HG02943 (cell line): ENCODE measurements at regions not wholly inside any gene's neighbourhood (a gene's known extent, or its start where the extent isn't known, plus 50 kb on each side); places are given as distances from the start of the nearest gene placed in this dataset.

Source experiments
- ATAC-seq: cut with Tn5 transposase; IDR thresholded peaks from one replicate; pipeline ENCODE4 v1.9.1; 2021; ENCODE audit warnings: mild to moderate bottlenecking, low read depth, moderate library complexity; ENCODE audit not compliant: unreplicated experiment

DNA sequence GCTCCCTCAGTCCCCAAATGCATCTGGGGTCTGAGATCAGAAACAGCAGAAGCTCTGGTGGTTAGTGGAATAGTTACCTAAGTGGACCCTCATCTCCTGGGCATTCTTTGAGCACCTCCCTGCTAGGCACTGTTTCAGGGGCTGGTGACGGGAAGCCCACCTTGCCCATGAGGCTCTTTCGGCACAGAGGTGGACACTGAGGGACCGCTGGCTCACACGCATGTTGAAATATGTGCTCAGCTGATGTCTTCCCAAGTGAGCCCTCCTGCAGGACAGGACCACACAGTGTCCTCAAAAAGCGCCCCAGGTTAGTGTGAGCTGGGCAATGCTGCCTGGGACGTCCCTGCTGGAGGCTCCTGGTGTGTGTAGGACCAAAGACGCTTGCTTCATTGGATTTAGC lies 1379.9 kb downstream of the TBC1D22A start:
- no peak for ATAC-seq

DNA sequence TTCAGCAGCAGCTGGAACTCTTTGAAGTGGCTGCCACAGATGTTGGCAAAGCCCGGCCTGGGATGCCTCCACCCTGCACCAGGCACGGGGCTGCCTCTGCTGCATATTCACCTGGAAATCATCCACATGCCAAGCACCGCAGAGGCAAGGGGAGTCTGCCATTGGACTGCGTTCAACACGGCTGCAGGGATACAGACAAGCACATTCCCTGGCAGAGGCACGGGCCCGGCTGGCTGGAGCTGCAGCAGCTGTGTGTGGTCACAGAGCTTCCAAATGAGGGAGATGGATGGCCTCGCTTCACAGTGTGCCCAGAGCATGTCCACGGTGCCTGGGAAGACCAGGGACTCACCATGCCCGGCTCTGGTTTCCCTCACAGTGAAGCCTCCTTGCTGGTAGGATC lies 1378.9 kb downstream of the TBC1D22A start:
- ATAC-seq, result no peak

DNA sequence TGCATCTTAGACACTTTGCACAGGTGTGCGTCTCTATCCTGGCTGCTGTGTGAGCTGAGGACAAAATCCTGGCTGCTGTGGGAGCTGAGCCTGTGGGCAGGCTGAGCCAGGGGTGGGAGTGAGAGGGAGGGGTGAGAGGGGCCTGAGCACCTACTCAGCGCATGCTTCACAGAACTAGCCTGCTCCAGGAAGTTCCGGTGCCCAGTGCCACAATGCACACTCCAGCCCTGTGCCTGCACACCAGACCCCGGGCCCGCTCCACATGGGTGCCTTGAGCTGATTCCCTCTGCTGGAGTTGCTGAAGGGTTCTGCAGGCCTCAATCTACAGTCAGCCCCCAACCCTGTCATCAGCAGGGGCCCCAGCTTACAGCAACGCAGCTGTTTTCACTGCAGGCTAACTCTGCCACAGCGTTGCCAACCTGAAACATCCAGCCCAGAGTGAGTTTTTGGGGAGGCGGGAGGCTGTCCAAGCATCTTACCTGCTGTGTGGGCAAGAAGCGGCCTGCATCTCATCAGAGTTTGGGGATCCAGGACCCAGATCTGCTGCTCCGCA lies 1377.9 kb downstream of the TBC1D22A start:
- no peak for ATAC-seq

GRCh38 chr22:48139776-48140175 lies 1377.3 kb downstream of the TBC1D22A start:
- no peak for ATAC-seq

GRCh38 chr22:48138855-48139254 lies 1376.4 kb downstream of the TBC1D22A start:
- no peak for ATAC-seq

- no peak for ATAC-seq
These were observed 1376.0 kb downstream of the TBC1D22A start for GRCh38 chr22:48138427-48138826.

- no peak for ATAC-seq
These were observed 1375.2 kb downstream of the TBC1D22A start for GRCh38 chr22:48137640-48138039.

GRCh38 chr22:48135592-48135991 lies 1373.1 kb downstream of the TBC1D22A start:
- ATAC-seq, result no peak

- no peak for ATAC-seq
These were observed 1363.0 kb downstream of the TBC1D22A start for GRCh38 chr22:48125416-48125815.

- no peak for ATAC-seq
These were observed 1359.5 kb downstream of the TBC1D22A start for GRCh38 chr22:48121984-48122383.

GRCh38 chr22:48118654-48119053 lies 1356.2 kb downstream of the TBC1D22A start:
- ATAC-seq, result no peak

- no peak for ATAC-seq
These were observed 1354.4 kb downstream of the TBC1D22A start for GRCh38 chr22:48116871-48117270.

GRCh38 chr22:48112687-48113521 lies 1350.5 kb downstream of the TBC1D22A start:
- ATAC-seq, result no peak

DNA sequence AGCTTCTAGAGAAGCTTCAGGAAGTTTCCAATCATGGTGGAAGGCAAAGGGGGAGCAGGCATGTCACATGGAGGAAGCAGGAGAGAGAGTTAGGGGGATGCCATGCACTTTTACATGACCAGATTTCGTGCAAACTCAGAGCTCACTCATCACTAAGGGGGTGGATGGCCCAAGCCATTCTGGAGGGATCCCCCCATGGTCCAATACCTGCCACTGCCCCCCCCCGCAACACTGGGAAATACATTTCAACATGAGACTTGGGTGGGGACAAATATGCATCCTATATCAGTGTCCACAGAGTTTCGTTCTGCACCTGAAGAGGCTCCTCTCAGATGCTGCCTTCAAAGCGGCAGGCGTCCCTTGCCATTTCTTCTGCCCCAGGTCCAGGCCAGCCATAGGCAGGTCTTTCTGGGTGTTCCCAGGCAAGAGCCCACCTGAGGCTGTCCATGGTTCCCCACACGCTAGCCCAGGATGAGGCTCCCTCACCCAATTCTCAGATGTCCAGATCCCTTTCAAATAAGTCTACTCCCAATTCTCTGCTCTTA lies 1344.3 kb downstream of the TBC1D22A start:
- no peak for ATAC-seq

DNA sequence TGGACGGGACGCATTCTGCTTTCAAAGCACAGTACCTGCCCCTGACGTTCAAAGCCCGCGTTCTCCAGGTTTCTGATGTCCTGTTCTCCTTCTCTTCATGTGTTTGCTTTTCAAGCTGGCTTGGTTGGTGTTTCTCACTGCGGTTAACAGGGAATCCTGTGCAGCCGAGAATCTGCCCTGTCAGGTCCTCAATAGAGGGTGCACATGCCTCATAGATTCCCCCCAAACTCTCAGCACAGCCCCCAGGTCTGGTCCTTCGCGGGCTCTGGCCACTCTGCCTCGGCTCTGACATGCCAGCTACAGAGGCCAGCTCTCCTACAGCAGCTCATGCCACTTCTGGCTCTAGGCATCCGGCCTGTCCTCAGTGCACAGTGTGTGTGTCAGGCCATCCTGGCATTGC lies 1343.8 kb downstream of the TBC1D22A start:
- no peak for ATAC-seq

DNA sequence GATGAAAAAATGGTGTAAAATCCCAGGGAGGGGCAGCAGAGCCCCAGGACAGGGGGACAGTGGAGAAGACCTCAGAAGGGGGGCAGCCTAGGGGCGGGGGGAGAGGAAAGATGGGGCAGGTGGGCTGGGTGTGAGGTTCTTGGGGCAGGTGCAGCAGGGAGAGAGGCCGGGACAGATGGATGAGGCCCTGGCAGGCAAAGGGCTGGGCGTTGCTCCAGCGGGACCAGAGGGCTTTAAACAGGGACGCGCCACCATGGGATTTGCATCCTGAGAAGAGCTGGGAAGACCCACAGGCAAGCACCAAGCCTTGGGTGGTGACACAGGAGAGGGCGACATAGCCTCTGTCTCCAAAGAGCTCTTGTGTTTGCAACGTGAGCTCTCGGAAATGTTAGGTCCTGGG lies 1342.8 kb downstream of the TBC1D22A start:
- ATAC-seq, result no peak

DNA sequence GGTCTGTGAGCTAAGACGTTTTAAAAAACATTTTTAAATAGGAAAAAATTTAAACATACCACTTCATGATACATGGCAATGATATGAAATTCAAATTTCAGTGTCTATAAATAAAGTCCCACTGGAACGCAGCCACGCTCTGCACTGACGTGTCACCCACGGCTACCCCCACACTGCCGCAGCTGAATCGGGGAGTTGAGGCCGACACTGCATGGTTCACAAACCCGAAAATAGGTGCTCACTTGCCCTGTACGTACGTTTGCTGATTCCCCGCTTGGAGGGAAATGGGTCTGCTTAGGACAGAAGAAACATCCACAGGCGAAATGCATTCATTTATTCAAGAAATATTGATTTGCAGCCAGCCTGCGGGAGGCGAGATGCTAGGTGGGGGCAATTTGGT lies 1342.3 kb downstream of the TBC1D22A start:
- ATAC-seq, result no peak

GRCh38 chr22:48104102-48104738 lies 1341.8 kb downstream of the TBC1D22A start:
- ATAC-seq, result no peak

DNA sequence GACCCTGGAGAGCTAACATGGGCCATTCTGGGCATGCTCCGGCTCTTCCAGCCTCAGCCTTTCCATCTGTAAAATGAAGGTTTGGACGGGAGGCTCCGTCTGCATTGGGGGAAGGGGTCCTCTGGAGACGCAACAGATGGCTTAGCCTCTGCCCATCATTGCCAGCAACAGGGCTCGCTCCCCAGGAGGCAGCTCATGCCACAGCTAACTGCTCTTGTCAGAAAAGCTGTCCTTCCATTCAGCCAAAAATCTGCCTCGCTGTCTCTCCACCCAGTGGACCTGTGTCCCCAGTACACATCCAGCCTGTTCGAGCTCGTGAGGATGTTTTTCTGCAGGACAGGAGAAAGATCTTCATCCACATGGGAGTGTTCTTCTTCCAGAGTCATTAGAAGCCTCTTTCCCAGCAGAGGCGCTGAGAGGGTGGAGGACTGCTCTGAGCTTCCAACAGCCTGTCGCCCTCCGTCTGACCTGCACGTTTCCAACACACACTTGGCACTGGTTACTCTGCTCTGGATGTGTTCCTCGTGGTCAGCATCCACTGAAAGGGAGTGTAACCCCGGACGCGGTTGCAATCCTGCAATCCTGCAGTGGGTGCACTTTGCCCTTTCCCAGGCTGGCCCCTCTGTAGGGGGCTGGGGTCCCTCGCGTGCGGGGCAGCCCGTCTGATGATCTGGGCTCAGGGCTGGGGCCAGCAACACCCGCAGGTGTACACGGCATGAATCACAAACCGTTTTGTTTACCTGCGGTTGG lies 1340.9 kb downstream of the TBC1D22A start:
- ATAC-seq, result no peak

DNA sequence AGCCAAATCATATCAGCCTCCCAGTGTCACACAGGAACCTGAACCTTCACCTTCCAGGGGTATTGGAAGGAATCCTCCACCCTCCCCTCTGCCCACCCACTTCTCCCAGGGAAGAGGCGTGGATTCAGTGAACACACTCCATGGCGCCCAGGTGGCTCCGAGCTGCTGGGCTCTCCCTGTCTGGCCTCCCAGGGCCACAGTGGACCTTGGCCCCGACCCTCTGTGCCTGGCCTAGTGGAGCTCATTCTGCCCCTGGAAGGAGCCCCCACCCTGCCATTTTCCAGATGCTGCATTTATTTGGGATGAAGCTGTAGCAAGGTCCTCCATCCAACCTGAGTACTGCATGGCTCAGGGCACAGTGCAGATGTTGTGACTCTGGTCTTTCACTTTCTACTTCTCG lies 1340.1 kb downstream of the TBC1D22A start:
- ATAC-seq, result no peak

DNA sequence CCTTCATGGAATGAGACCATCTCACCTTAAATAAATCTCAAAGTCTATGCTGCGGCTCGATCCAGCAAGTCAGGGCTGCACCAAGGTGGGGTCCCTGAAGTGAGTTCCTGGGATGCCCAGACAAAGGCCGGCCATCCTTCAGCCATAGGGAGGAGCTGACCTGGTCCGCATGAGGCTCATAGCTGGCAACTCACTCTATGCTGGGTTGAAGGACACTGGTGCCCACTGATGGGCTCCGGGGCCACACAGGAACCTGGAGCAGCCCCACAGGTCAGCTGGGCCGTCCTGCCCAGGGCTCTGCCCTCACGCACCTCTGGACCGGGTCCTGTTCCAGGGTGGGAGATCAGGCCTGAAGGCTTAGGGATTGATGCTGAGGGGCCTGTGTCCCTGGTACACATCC lies 1339.3 kb downstream of the TBC1D22A start:
- no peak for ATAC-seq
